NCI-H748 (cell line): ENCODE measurements at regions not wholly inside any gene's neighbourhood (a gene's known extent, or its start where the extent isn't known, plus 50 kb on each side); places are given as distances from the start of the nearest gene placed in this dataset.
A peak's percentile ranks its signal among the peaks of the same experiment; 100 is the strongest.

Experiments
- DNase-seq: peaks from one replicate; lab custom pipeline; 2025; ENCODE audit not compliant: unreplicated experiment; lab: John Stamatoyannopoulos, UW

- no peak for DNase-seq
Observed at GRCh38 chr2:16196687-16197503, 256.5 kb downstream of the MYCN start.

GRCh38 chr2:16195681-16196070 is 255.3 kb downstream of the MYCN start:
- no peak for DNase-seq

- DNase-seq: no peak
Observed at GRCh38 chr2:16194931-16195680, 254.8 kb downstream of the MYCN start.

GRCh38 chr2:16194530-16194929 is 254.2 kb downstream of the MYCN start:
- no peak for DNase-seq

- DNase-seq: no peak
Observed at GRCh38 chr2:16194096-16194390, 253.7 kb downstream of the MYCN start.

GRCh38 chr2:16192416-16193216 is 252.3 kb downstream of the MYCN start:
- no peak for DNase-seq

GRCh38 chr2:16191431-16192200 is 251.3 kb downstream of the MYCN start:
- no peak for DNase-seq

- no peak for DNase-seq
Observed at GRCh38 chr2:16190446-16191270, 250.3 kb downstream of the MYCN start.

GRCh38 chr2:16189836-16190160 is 249.4 kb downstream of the MYCN start:
- no peak for DNase-seq

GRCh38 chr2:16189029-16189835 is 248.9 kb downstream of the MYCN start:
- peak; percentile 26 for DNase-seq

GRCh38 chr2:16188261-16188890 is 248.0 kb downstream of the MYCN start:
- DNase-seq: no peak

- DNase-seq: no peak
Observed at GRCh38 chr2:16187482-16187817, 247.1 kb downstream of the MYCN start.

GRCh38 chr2:16186661-16187481 is 246.5 kb downstream of the MYCN start:
- no peak for DNase-seq

- DNase-seq: no peak
Observed at GRCh38 chr2:16185801-16186272, 245.5 kb downstream of the MYCN start.

- DNase-seq: no peak
Observed at GRCh38 chr2:16184945-16185660, 244.8 kb downstream of the MYCN start.

- DNase-seq: no peak
Observed at GRCh38 chr2:16184341-16184890, 244.1 kb downstream of the MYCN start.

- DNase-seq: no peak
Observed at GRCh38 chr2:16183345-16183744, 243.0 kb downstream of the MYCN start.
